ENCODE measurements at regions not wholly inside any gene's neighbourhood (a gene's known extent, or its start where the extent isn't known, plus 50 kb on each side); places are given as distances from the start of the nearest gene placed in this dataset.

GRCh38 chr5:164972973-164973372 lies 1467.6 kb downstream of the MAT2B start:
- H3K4me1 ChIP-seq: no peaks in the 10 kb centered on the region
- no peak for DNase-seq
- in situ Hi-C loops (cut with MboI; ENCODE audit: low pct_ligation_motif_present in 1 of 4, low pct_unique_long_range_greater_than_20kb in 1 of 4, low sequenced_read_pairs in 3 of 4): no loop called here
- no peaks in the 10 kb centered on the region for H3K27me3 ChIP-seq
- peaks cover 0 to 10% of the 10 kb centered on the region in 2 donors for H3K9me3 ChIP-seq
- 0 to 23% methylated on average over 1 of the region's 1 CpG for WGBS, 2 donors (ENCODE audit: low coverage in 1 of 2)
- H3K36me3 ChIP-seq: no peaks in the 10 kb centered on the region
- H3K27ac ChIP-seq: no peak overlapping the region
- H3K4me3 ChIP-seq: no peak overlapping the region
- TF ChIP-seq CTCF (IDR thresholded peaks at IDR 0.05) (no peak), POLR2A (IDR thresholded peaks at IDR 0.05) (no peak), POLR2AphosphoS5 (IDR thresholded peaks at IDR 0.05) (no peak), EP300 (IDR thresholded peaks at IDR 0.05; ENCODE audit: low read depth) (no peak)
- intact Hi-C loops (cut with DNase I; ENCODE audit: low total_unique reads): no loop called here

DNA sequence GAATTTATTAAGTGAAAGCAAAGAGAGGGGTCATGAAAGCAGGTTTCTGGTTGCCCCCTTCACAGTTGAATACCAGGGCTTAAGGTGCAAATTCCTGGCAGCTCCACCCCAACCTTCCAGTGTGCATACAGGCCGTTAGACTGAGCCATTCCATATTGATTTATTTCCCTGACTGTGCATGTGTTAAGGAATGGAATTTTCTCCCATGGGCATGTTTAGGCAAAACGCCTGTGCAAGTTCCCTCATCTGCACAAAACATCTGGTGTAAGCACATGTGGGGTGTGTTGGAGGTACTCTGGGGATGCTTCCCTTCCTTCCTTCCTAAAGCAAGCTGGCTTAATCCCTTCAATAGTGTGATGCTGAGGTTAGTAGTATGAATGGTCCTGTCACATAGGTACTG lies 1470.6 kb downstream of the MAT2B start:
- in situ Hi-C loops (cut with MboI; ENCODE audit: low pct_ligation_motif_present in 1 of 4, low pct_unique_long_range_greater_than_20kb in 1 of 4, low sequenced_read_pairs in 3 of 4): no loop called here
- H3K36me3 ChIP-seq: no peaks in the 10 kb centered on the region
- no peak for DNase-seq
- no peak overlapping the region for H3K27ac ChIP-seq
- no peaks in the 10 kb centered on the region for H3K4me1 ChIP-seq
- H3K9me3 ChIP-seq: peaks cover 0 to 10% of the 10 kb centered on the region in 2 donors
- 63% methylated on average over 2 of the region's 2 CpGs; no CpG with 5 or more reads in 1 of the 2 donors for WGBS, 2 donors (ENCODE audit: low coverage in 1 of 2)
- no peak overlapping the region for H3K4me3 ChIP-seq
- no peaks in the 10 kb centered on the region for H3K27me3 ChIP-seq
- TF ChIP-seq CTCF (IDR thresholded peaks at IDR 0.05) (no peak), POLR2AphosphoS5 (IDR thresholded peaks at IDR 0.05) (no peak), EP300 (IDR thresholded peaks at IDR 0.05; ENCODE audit: low read depth) (no peak), POLR2A (IDR thresholded peaks at IDR 0.05) (no peak)
- intact Hi-C loops (cut with DNase I; ENCODE audit: low total_unique reads): no loop called here

DNA sequence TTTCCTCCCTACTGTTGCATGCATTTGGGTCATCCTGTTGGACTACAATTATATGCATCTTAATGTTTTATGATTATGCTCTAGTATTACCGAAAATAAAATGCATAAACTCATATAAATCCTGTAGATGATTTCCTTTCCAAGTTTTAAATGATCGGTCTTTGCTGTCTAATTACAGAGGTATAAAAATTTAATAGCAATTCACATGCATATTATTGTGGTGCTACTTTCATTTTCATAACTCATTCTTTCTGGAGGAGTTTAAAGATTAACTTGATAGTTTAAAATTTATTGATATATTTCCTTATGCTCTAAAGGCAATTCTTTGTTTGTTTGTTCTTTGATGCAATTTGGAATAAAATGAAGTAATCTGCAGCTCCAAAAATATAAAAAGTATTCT lies 1475.1 kb downstream of the MAT2B start:
- in situ Hi-C loops (cut with MboI; ENCODE audit: low pct_ligation_motif_present in 1 of 4, low pct_unique_long_range_greater_than_20kb in 1 of 4, low sequenced_read_pairs in 3 of 4): no loop called here
- no peak for DNase-seq
- TF ChIP-seq POLR2A (IDR thresholded peaks at IDR 0.05) (no peak), CTCF (IDR thresholded peaks at IDR 0.05) (no peak), POLR2AphosphoS5 (IDR thresholded peaks at IDR 0.05) (no peak), EP300 (IDR thresholded peaks at IDR 0.05; ENCODE audit: low read depth) (no peak)
- Histone ChIP-seq H3K27ac (no peak overlapping the region), H3K9me3 (peaks cover 0 to 5% of the 10 kb centered on the region in 2 donors), H3K36me3 (no peaks in the 10 kb centered on the region), H3K4me3 (no peak overlapping the region), H3K27me3 (no peaks in the 10 kb centered on the region), H3K4me1 (no peaks in the 10 kb centered on the region)
- WGBS, 2 donors (ENCODE audit: low coverage in 1 of 2): 44 to 51% methylated on average over 2 of the region's 2 CpGs
- intact Hi-C loops (cut with DNase I; ENCODE audit: low total_unique reads): no loop called here

DNA sequence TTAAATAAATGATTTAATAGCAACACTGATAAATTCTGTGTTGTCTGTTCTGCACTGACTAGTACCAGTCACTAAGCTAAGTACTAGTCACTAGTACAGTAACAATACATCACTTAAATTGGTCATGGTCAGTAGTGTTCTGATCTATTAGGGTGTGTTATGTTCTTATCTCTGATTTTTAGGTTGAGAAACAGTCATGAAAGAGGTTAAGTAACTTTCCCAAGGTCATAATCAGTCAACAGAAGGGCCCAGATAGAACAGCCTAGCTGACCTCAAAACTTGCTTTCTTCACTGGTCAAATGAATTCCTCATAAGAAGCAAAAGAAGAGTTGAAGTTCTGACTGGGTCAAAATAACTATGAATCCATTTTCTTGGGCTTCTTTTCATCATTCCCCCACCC lies 1492.7 kb downstream of the MAT2B start:
- Histone ChIP-seq H3K27me3 (no peaks in the 10 kb centered on the region), H3K27ac (no peak overlapping the region), H3K9me3 (no peaks in the 10 kb centered on the region), H3K36me3 (no peaks in the 10 kb centered on the region), H3K4me1 (no peaks in the 10 kb centered on the region), H3K4me3 (no peak overlapping the region)
- DNase-seq: no peak
- in situ Hi-C loops (cut with MboI; ENCODE audit: low pct_ligation_motif_present in 1 of 4, low pct_unique_long_range_greater_than_20kb in 1 of 4, low sequenced_read_pairs in 3 of 4): no loop called here
- TF ChIP-seq POLR2AphosphoS5 (IDR thresholded peaks at IDR 0.05): no peak
- no peak for TF ChIP-seq CTCF (IDR thresholded peaks at IDR 0.05)
- no peak for TF ChIP-seq POLR2A (IDR thresholded peaks at IDR 0.05)
- intact Hi-C loops (cut with DNase I; ENCODE audit: low total_unique reads): no loop called here

Measured in transverse colon (tissue), 4 donors.